ENCODE measurements at regions not wholly inside any gene's neighbourhood (a gene's known extent, or its start where the extent isn't known, plus 50 kb on each side); places are given as distances from the start of the nearest gene placed in this dataset.

- H3K4me1 Mint-ChIP-seq, result no peaks in the 10 kb centered on the region
- H3K27ac Mint-ChIP-seq, result no peak overlapping the region
- peaks cover 43% of the 10 kb centered on the region for H3K9me3 Mint-ChIP-seq
- H3K4me3 Mint-ChIP-seq, result no peak overlapping the region
- no peaks in the 10 kb centered on the region for H3K27me3 Mint-ChIP-seq (ENCODE audit: low read depth)
- H3K36me3 Mint-ChIP-seq (ENCODE audit: low read depth), result peaks cover 16% of the 10 kb centered on the region
- no peak for TF ChIP-seq CTCF (IDR thresholded peaks at IDR 0.05; ENCODE audit: unreplicated experiment in 3 of 3)
Measured at GRCh38 chr3:107034142-107034541, 343.1 kb upstream of the CCDC54 start.

GRCh38 chr3:107035176-107035575 lies 342.1 kb upstream of the CCDC54 start:
- H3K27me3 Mint-ChIP-seq (ENCODE audit: low read depth), result no peaks in the 10 kb centered on the region
- H3K4me1 Mint-ChIP-seq, result no peaks in the 10 kb centered on the region
- no peak overlapping the region for H3K4me3 Mint-ChIP-seq
- H3K27ac Mint-ChIP-seq, result no peak overlapping the region
- no peak for TF ChIP-seq CTCF (IDR thresholded peaks at IDR 0.05; ENCODE audit: unreplicated experiment in 3 of 3)
- peaks cover 16% of the 10 kb centered on the region for H3K36me3 Mint-ChIP-seq (ENCODE audit: low read depth)
- peaks cover 47% of the 10 kb centered on the region for H3K9me3 Mint-ChIP-seq

GRCh38 chr3:107044677-107045076 lies 332.6 kb upstream of the CCDC54 start:
- no peak for TF ChIP-seq CTCF (IDR thresholded peaks at IDR 0.05; ENCODE audit: unreplicated experiment in 3 of 3)
- peaks cover 16% of the 10 kb centered on the region for H3K4me1 Mint-ChIP-seq
- no peak overlapping the region for H3K4me3 Mint-ChIP-seq
- H3K27me3 Mint-ChIP-seq (ENCODE audit: low read depth), result no peaks in the 10 kb centered on the region
- H3K9me3 Mint-ChIP-seq, result peaks cover 17% of the 10 kb centered on the region
- H3K27ac Mint-ChIP-seq, result no peak overlapping the region
- peaks cover 6% of the 10 kb centered on the region for H3K36me3 Mint-ChIP-seq (ENCODE audit: low read depth)

DNA sequence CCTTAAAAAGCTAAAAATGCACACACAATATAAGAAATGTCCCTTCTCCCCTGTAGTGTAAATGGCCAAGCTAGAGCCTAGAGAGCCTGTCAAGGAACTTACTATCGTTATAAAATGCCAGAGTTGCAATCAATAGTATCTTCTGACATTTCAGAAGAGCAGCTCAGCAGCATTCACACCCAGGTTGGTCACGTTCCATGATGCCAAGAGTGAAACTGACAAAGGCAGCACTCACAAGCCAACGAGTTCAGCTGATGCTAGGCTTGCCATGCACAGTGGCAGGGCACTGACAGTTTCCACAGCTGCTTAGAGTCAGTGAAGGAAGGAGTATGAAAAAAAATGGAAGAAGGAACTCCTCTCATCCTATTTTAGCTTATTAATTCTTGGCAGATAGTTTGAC lies 331.4 kb upstream of the CCDC54 start:
- Mint-ChIP-seq H3K36me3 (ENCODE audit: low read depth) (no peaks in the 10 kb centered on the region), H3K9me3 (peaks cover 9% of the 10 kb centered on the region), H3K27ac (peak overlapping the region; percentile 8 to 73 (median 34)), H3K4me1 (peaks cover 16% of the 10 kb centered on the region), H3K4me3 (no peak overlapping the region), H3K27me3 (ENCODE audit: low read depth) (no peaks in the 10 kb centered on the region)
- TF ChIP-seq CTCF (IDR thresholded peaks at IDR 0.05; ENCODE audit: unreplicated experiment in 3 of 3), result no peak

GRCh38 chr3:107055181-107055942 lies 321.9 kb upstream of the CCDC54 start:
- peak overlapping the region; percentile 47 to 78 (median 74) for H3K27ac Mint-ChIP-seq
- H3K4me1 Mint-ChIP-seq, result peaks cover 21% of the 10 kb centered on the region
- H3K36me3 Mint-ChIP-seq (ENCODE audit: low read depth), result no peaks in the 10 kb centered on the region
- H3K27me3 Mint-ChIP-seq (ENCODE audit: low read depth), result no peaks in the 10 kb centered on the region
- no peak for TF ChIP-seq CTCF (IDR thresholded peaks at IDR 0.05; ENCODE audit: unreplicated experiment in 3 of 3)
- no peaks in the 10 kb centered on the region for H3K9me3 Mint-ChIP-seq
- no peak overlapping the region for H3K4me3 Mint-ChIP-seq

DNA sequence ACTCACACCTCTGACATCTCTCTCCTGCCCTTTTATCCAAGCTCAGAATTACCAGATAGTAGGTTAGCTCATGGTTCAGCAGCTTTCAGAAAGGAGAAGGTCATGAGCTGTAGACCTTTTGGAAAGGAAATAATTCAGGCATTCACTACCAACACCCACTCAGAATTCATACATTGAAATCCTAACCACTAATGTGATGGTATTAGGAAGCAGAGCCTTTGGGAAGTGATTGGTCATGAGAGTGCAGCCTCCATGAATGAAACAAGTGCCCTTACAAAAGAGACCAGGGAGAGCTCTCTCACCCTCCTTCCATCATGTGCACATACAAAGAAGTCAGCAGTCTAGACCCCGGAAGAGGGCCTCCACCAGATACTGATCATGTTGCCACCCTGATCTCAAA lies 315.8 kb upstream of the CCDC54 start:
- Mint-ChIP-seq H3K27me3 (ENCODE audit: low read depth) (no peaks in the 10 kb centered on the region), H3K4me3 (no peak overlapping the region), H3K27ac (peak overlapping the region; percentile 82 to 97 (median 96)), H3K36me3 (ENCODE audit: low read depth) (no peaks in the 10 kb centered on the region), H3K9me3 (no peaks in the 10 kb centered on the region), H3K4me1 (peaks cover 47% of the 10 kb centered on the region)
- no peak for TF ChIP-seq CTCF (IDR thresholded peaks at IDR 0.05; ENCODE audit: unreplicated experiment in 3 of 3)
